HEK293 (cell line): ENCODE measurements at regions not wholly inside any gene's neighbourhood (a gene's known extent, or its start where the extent isn't known, plus 50 kb on each side); places are given as distances from the start of the nearest gene placed in this dataset.

Experiments
- CTCF ChIA-PET: fragments of 350-600 bp; formaldehyde crosslinking; extraction: SDS; loops from one replicate; lab custom pipeline; 2021; ENCODE audit warnings: antibody characterized with exemption; lab: Yijun Ruan, JAX
- POLR2A ChIA-PET: fragments of 300-600 bp; formaldehyde crosslinking; extraction: SDS; loops from one replicate; lab custom pipeline; 2020; ENCODE audit warnings: antibody characterized with exemption, inconsistent platforms; lab: Yijun Ruan, JAX
- H3K27ac ChIP-seq: fragments of 200-500 bp; sonication (Bioruptor generic); 2 replicates; pipeline ENCODE4 v1.5.1; 2014; ENCODE audit warnings: low read depth, low read length, control low read depth, inconsistent platforms; ENCODE audit errors: extremely low read depth
- H3K36me3 ChIP-seq, 2 experiments: fragments of 200-500 bp in 1 of 2; sonication (Bioruptor generic) in 1 of 2; 1 replicate in 1 of 2; 2 replicates in 1 of 2; pipeline ENCODE4 v1.5.1; 2014 to 2017; ENCODE audit warnings: inconsistent platforms in 2 of 2, low read length in 2 of 2; ENCODE audit not compliant: control insufficient read depth in 2 of 2, insufficient read depth in 1 of 2
- H3K4me1 ChIP-seq: fragments of 200-500 bp; sonication (Bioruptor generic); 2 replicates; pipeline ENCODE4 v1.5.1; 2014; ENCODE audit warnings: mild to moderate bottlenecking, low read length, inconsistent platforms; ENCODE audit not compliant: control insufficient read depth, insufficient read depth
- H3K4me3 ChIP-seq: 2 replicates; pipeline ENCODE4 v1.5.1; 2011; ENCODE audit warnings: low read depth, mild to moderate bottlenecking, control low read depth, low read length, moderate library complexity
- H3K9me3 ChIP-seq: fragments of 200-500 bp; sonication (Bioruptor generic); 2 replicates; pipeline ENCODE4 v1.5.1; 2014; ENCODE audit warnings: low read depth, low read length, inconsistent platforms; ENCODE audit not compliant: control insufficient read depth, insufficient read depth
- EGR2 ChIP-seq: fragments of 450-650 bp; formaldehyde crosslinking; IDR thresholded peaks from 2 replicates; pipeline ENCODE4 v1.5.1; 2016; ENCODE audit warnings: low read depth, missing biosample characterization, missing genetic modification characterization
- FEZF1 ChIP-seq: fragments of 450-650 bp; formaldehyde crosslinking; IDR thresholded peaks from 2 replicates; pipeline ENCODE4 v1.5.1; 2016; ENCODE audit warnings: missing biosample characterization, missing genetic modification characterization
- GFI1B ChIP-seq: fragments of 450-650 bp; formaldehyde crosslinking; IDR thresholded peaks from 2 replicates; pipeline ENCODE4 v1.5.1; 2016; ENCODE audit warnings: missing biosample characterization, missing genetic modification characterization
- GLIS1 ChIP-seq: fragments of 450-650 bp; formaldehyde crosslinking; IDR thresholded peaks from 2 replicates; pipeline ENCODE4 v1.5.1; 2016; ENCODE audit warnings: missing biosample characterization, missing genetic modification characterization
- OVOL3 ChIP-seq: fragments of 450-650 bp; formaldehyde crosslinking; IDR thresholded peaks from 2 replicates; pipeline ENCODE4 v1.5.1; 2016; ENCODE audit warnings: missing biosample characterization, missing genetic modification characterization
- PRDM10 ChIP-seq: fragments of 450-650 bp; formaldehyde crosslinking; IDR thresholded peaks from 2 replicates; pipeline ENCODE4 v1.5.1; 2016; ENCODE audit warnings: missing biosample characterization, missing genetic modification characterization
- RBAK ChIP-seq: fragments of 450-650 bp; formaldehyde crosslinking; IDR thresholded peaks from 2 replicates; pipeline ENCODE4 v1.5.1; 2016; ENCODE audit warnings: missing biosample characterization, missing genetic modification characterization
- ZFHX2 ChIP-seq: fragments of 450-650 bp; formaldehyde crosslinking; conservative IDR thresholded peaks from 2 replicates; pipeline ENCODE4 v1.5.1; 2016; ENCODE audit warnings: missing biosample characterization, missing genetic modification characterization
- ZIC2 ChIP-seq: fragments of 450-650 bp; formaldehyde crosslinking; IDR thresholded peaks from 2 replicates; pipeline ENCODE4 v1.5.1; 2016; ENCODE audit warnings: missing biosample characterization, missing genetic modification characterization
- ZNF112 ChIP-seq: fragments of 450-650 bp; formaldehyde crosslinking; IDR thresholded peaks from 2 replicates; pipeline ENCODE4 v1.5.0; 2017; ENCODE audit warnings: missing biosample characterization, missing genetic modification characterization
- ZNF169 ChIP-seq: fragments of 450-650 bp; formaldehyde crosslinking; IDR thresholded peaks from 2 replicates; pipeline ENCODE4 v1.5.1; 2016; ENCODE audit warnings: missing biosample characterization, missing genetic modification characterization
- ZNF423 ChIP-seq: fragments of 450-650 bp; formaldehyde crosslinking; IDR thresholded peaks from 2 replicates; pipeline ENCODE4 v1.5.1; 2016; ENCODE audit warnings: missing biosample characterization, missing genetic modification characterization
- ZNF510 ChIP-seq: fragments of 450-650 bp; formaldehyde crosslinking; IDR thresholded peaks from 2 replicates; pipeline ENCODE4 v1.5.1; 2018; ENCODE audit warnings: mild to moderate bottlenecking, missing genetic modification characterization, missing biosample characterization; ENCODE audit not compliant: insufficient replicate concordance
- ZNF513 ChIP-seq: fragments of 450-650 bp; IDR thresholded peaks from 2 replicates; pipeline ENCODE4 v1.5.1; 2018; ENCODE audit warnings: missing biosample characterization, missing genetic modification characterization
- ZNF580 ChIP-seq: fragments of 450-650 bp; formaldehyde crosslinking; IDR thresholded peaks from 2 replicates; pipeline ENCODE4 v1.5.1; 2016; ENCODE audit warnings: missing biosample characterization, missing genetic modification characterization
- ZNF610 ChIP-seq: fragments of 450-650 bp; formaldehyde crosslinking; IDR thresholded peaks from 2 replicates; pipeline ENCODE4 v1.5.1; 2016; ENCODE audit warnings: missing biosample characterization, missing genetic modification characterization, borderline replicate concordance
- ZNF677 ChIP-seq: fragments of 450-650 bp; IDR thresholded peaks from 2 replicates; pipeline ENCODE4 v1.5.0; 2018; ENCODE audit warnings: missing biosample characterization, mild to moderate bottlenecking, missing genetic modification characterization, moderate library complexity
- ZNF692 ChIP-seq: fragments of 450-650 bp; formaldehyde crosslinking; IDR thresholded peaks from 2 replicates; pipeline ENCODE4 v1.5.1; 2016; ENCODE audit warnings: missing biosample characterization, missing genetic modification characterization
- ZNF843 ChIP-seq: fragments of 450-650 bp; formaldehyde crosslinking; IDR thresholded peaks from 2 replicates; pipeline ENCODE4 v1.5.1; 2016; ENCODE audit warnings: missing biosample characterization, missing genetic modification characterization
- ZSCAN30 ChIP-seq: fragments of 450-650 bp; IDR thresholded peaks from 2 replicates; pipeline ENCODE4 v1.5.1; 2018; ENCODE audit warnings: missing biosample characterization, mild to moderate bottlenecking, missing genetic modification characterization, moderate library complexity

GRCh38 chr6:133067960-133068359 is 173.2 kb upstream of the EYA4 start:
- no peaks in the 10 kb centered on the region for H3K36me3 ChIP-seq
- ChIA-PET CTCF (interaction anchor here (0.7 kb wide), 1 partner anchor 27 kb away, joined by 4 read pairs; no protein-coding TSS in a partner anchor), POLR2A (no interaction called here)
- 0 out of 2 replicates have a peak, but pooled peaks have one; percentile 28 for TF ChIP-seq GFI1B (tag by site-specific recombination)
- peak; percentile 69 for TF ChIP-seq ZFHX2 (tag by site-specific recombination)
- TF ChIP-seq ZNF510: no peak
- TF ChIP-seq GLIS1 (tag by site-specific recombination): no peak
- peak; percentile 28; the same call in 1 of the 2 replicates for TF ChIP-seq ZIC2
- no peak for TF ChIP-seq ZNF169 (tag by site-specific recombination)
- no peak for TF ChIP-seq ZNF843 (tag by site-specific recombination)
- TF ChIP-seq EGR2 (tag by site-specific recombination): peak; percentile 46; the same call in 1 of the 2 replicates
- TF ChIP-seq FEZF1: peak; percentile 39
- H3K9me3 ChIP-seq: no peaks in the 10 kb centered on the region
- no peak overlapping the region for H3K4me3 ChIP-seq
- H3K27ac ChIP-seq: no peak overlapping the region; the same call in 1 of the 2 replicates
- no peaks in the 10 kb centered on the region for H3K4me1 ChIP-seq

GRCh38 chr6:133070410-133071043 is 170.6 kb upstream of the EYA4 start:
- no peak overlapping the region for H3K4me3 ChIP-seq
- POLR2A ChIA-PET: no interaction called here
- no peak overlapping the region for H3K27ac ChIP-seq
- no peaks in the 10 kb centered on the region for H3K36me3 ChIP-seq
- H3K4me1 ChIP-seq: no peaks in the 10 kb centered on the region
- H3K9me3 ChIP-seq: no peaks in the 10 kb centered on the region
- CTCF ChIA-PET: interaction anchor here (0.7 kb wide), 1 partner anchor 133 kb away, joined by 5 read pairs; no protein-coding TSS in a partner anchor
- TF ChIP-seq OVOL3 (no peak), ZNF580 (tag by site-specific recombination) (0 out of 2 replicates have a peak, but pooled peaks have one; percentile 38), ZNF677 (tag by site-specific recombination) (no peak), PRDM10 (0 out of 2 replicates have a peak, but pooled peaks have one; percentile 13), ZNF112 (no peak), FEZF1 (0 out of 2 replicates have a peak, but pooled peaks have one; percentile 41), ZNF513 (no peak), RBAK (no peak), ZSCAN30 (tag by site-specific recombination) (no peak), ZNF610 (no peak), ZNF423 (peak; percentile 5; the same call in 1 of the 2 replicates), ZNF692 (0 out of 2 replicates have a peak, but pooled peaks have one; percentile 28)
